B cell (primary cell): ENCODE measurements at regions not wholly inside any gene's neighbourhood (a gene's known extent, or its start where the extent isn't known, plus 50 kb on each side); places are given as distances from the start of the nearest gene placed in this dataset.

Experiments
- CTCF ChIP-seq: fragments of 200-600 bp; IDR thresholded peaks from one replicate; pipeline ENCODE4 v1.8.0; 2022; ENCODE audit warnings: antibody characterized with exemption, mild to moderate bottlenecking
- EZH2 ChIP-seq: IDR thresholded peaks from 2 replicates; pipeline ENCODE4 v1.6.1; 2012; ENCODE audit warnings: borderline replicate concordance, low read depth, mild to moderate bottlenecking, moderate library complexity, low read length; ENCODE audit not compliant: insufficient read depth, poor library complexity, severe bottlenecking

- TF ChIP-seq CTCF, result no peak
- TF ChIP-seq EZH2, result no peak
Observed at GRCh38 chr12:82529954-82530353, 156.8 kb upstream of the TMTC2 start.
